Neural cell (in vitro differentiated cells): ENCODE measurements at regions not wholly inside any gene's neighbourhood (a gene's known extent, or its start where the extent isn't known, plus 50 kb on each side); places are given as distances from the start of the nearest gene placed in this dataset.

Experiments
- H2AFZ ChIP-seq: fragments of 200-600, 300-800 bp; sonication (generic), shearing (Covaris generic); 2 replicates; pipeline ENCODE4 v1.6.0; 2014; ENCODE audit warnings: low read depth, mild to moderate bottlenecking, antibody characterized with exemption, low read length, moderate library complexity
- H3F3A ChIP-seq: fragments of 200-600 bp; shearing (Covaris generic); 2 replicates; pipeline ENCODE4 v1.6.1; 2016; ENCODE audit warnings: mild to moderate bottlenecking, moderate library complexity, mixed read lengths, antibody characterized with exemption, low read length; ENCODE audit not compliant: insufficient read depth, poor library complexity, severe bottlenecking
- H3K27ac ChIP-seq: fragments of 200-600, 300-800 bp; sonication (generic), shearing (Covaris generic); 2 replicates; pipeline ENCODE4 v1.5.1; 2014; ENCODE audit warnings: mild to moderate bottlenecking, low read length, moderate library complexity
- H3K27me3 ChIP-seq: fragments of 300-800, 200-600 bp; sonication (generic), shearing (Covaris generic); 2 replicates; pipeline ENCODE4 v1.6.0; 2014; ENCODE audit warnings: mild to moderate bottlenecking, low read depth, low read length, moderate library complexity; ENCODE audit not compliant: insufficient read depth
- H3K36me3 ChIP-seq: fragments of 300-800, 200-600 bp; sonication (generic), shearing (Covaris generic); 2 replicates; pipeline ENCODE4 v1.5.1; 2014; ENCODE audit warnings: mild to moderate bottlenecking, antibody characterized with exemption, low read length, moderate library complexity; ENCODE audit not compliant: insufficient read depth
- H3K4me2 ChIP-seq: fragments of 300-800, 200-600 bp; sonication (generic), shearing (Covaris generic); 2 replicates; pipeline ENCODE4 v1.6.0; 2014; ENCODE audit warnings: mild to moderate bottlenecking, low read length
- H3K4me3 ChIP-seq: fragments of 300-800, 200-600 bp; sonication (generic), shearing (Covaris generic); 2 replicates; pipeline ENCODE4 v1.5.1; 2014; ENCODE audit warnings: mild to moderate bottlenecking, low read length, moderate library complexity
- H3K79me2 ChIP-seq: fragments of 200-600 bp; shearing (Covaris generic); replicated peaks from 2 replicates; pipeline ENCODE4 v1.6.0; 2014; ENCODE audit warnings: mild to moderate bottlenecking, low read length, moderate library complexity; ENCODE audit not compliant: insufficient read depth
- H3K9ac ChIP-seq: fragments of 300-800, 200-600 bp; sonication (generic), shearing (Covaris generic); 2 replicates; pipeline ENCODE4 v1.6.1; 2016; ENCODE audit warnings: mild to moderate bottlenecking, low read length, mixed read lengths
- H3K9me2 ChIP-seq: fragments of 200-600 bp; shearing (Covaris generic); 2 replicates; pipeline ENCODE4 v1.6.1; 2016; ENCODE audit warnings: mild to moderate bottlenecking, low read length, mixed read lengths; ENCODE audit not compliant: insufficient read depth
- H3K9me3 ChIP-seq: fragments of 200-600, 300-800 bp; sonication (generic), shearing (Covaris generic); 2 replicates; pipeline ENCODE4 v1.6.1; 2016; ENCODE audit warnings: mild to moderate bottlenecking, mixed run types, low read length, moderate library complexity, mixed read lengths
- H4K20me1 ChIP-seq: fragments of 200-600 bp; shearing (Covaris generic); 2 replicates; pipeline ENCODE4 v1.6.1; 2016; ENCODE audit warnings: mild to moderate bottlenecking, mixed run types; ENCODE audit not compliant: insufficient read depth
- EP300 ChIP-seq: fragments of 450-650 bp; conservative IDR thresholded peaks from 2 replicates; pipeline ENCODE4 v1.6.1; 2014; ENCODE audit warnings: antibody characterized with exemption, mild to moderate bottlenecking, moderate library complexity; ENCODE audit not compliant: poor library complexity, severe bottlenecking
- EZH2 ChIP-seq: fragments of 200-600, 300-800 bp; shearing (Covaris generic), sonication (generic); IDR thresholded peaks from 2 replicates; pipeline ENCODE4 v1.6.1; 2014; ENCODE audit warnings: antibody characterized with exemption, low read length, borderline replicate concordance, mild to moderate bottlenecking; ENCODE audit not compliant: insufficient read depth, poor library complexity, severe bottlenecking
- MXI1 ChIP-seq: fragments of 450-650 bp; conservative IDR thresholded peaks from 2 replicates; pipeline ENCODE4 v1.6.1; 2014; ENCODE audit warnings: antibody characterized with exemption, mild to moderate bottlenecking; ENCODE audit not compliant: poor library complexity, severe bottlenecking
- POLR2AphosphoS5 ChIP-seq: IDR thresholded peaks from 2 replicates; pipeline ENCODE4 v1.6.1; 2012
- RAD21 ChIP-seq: fragments of 450-650 bp; conservative IDR thresholded peaks from 2 replicates; pipeline ENCODE4 v1.6.1; 2014; ENCODE audit warnings: antibody characterized with exemption, mild to moderate bottlenecking, moderate library complexity
- SMC3 ChIP-seq: fragments of 450-650 bp; conservative IDR thresholded peaks from 2 replicates; pipeline ENCODE4 v1.6.1; 2014; ENCODE audit warnings: antibody characterized with exemption, mild to moderate bottlenecking, moderate library complexity; ENCODE audit not compliant: poor library complexity
- TAF1 ChIP-seq: IDR thresholded peaks from 2 replicates; pipeline ENCODE4 v1.6.1; 2012; ENCODE audit warnings: low read depth
- TF ChIP-seq, protein P1 (sequence below): fragments of 450-650 bp; IDR thresholded peaks from 2 replicates; pipeline ENCODE4 v1.5.1; 2014; ENCODE audit warnings: antibody characterized with exemption, mild to moderate bottlenecking, moderate library complexity; ENCODE audit not compliant: poor library complexity, severe bottlenecking
- TF ChIP-seq, protein P2 (sequence below): IDR thresholded peaks from 2 replicates; pipeline ENCODE4 v1.6.1; 2012; ENCODE audit warnings: borderline replicate concordance

DNA sequence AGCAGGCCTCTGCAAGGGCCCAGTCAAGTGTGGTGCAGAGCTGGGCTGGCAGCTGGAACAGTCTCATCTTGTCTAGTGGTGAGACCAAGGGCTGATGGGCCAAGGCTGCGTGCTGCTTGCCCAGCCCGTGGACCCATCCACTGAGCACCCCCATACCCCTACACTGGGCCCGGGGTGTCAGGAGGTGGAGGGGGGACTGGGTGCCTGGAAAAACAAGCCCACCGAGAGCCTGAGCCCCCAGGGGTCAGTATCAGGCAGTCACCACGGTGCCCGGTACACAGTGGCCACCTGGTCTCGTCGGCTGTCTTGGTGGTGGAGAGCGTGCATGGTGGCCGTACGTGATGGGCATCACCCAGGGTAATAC lies 238.3 kb downstream of the SEC14L1 start:
- Histone ChIP-seq H2AFZ (no peak overlapping the region), H3K4me3 (no peak overlapping the region), H3K4me2 (no peak overlapping the region), H3K27ac (no peak overlapping the region), H3F3A (no peaks in the 10 kb centered on the region), H3K79me2 (peaks cover 23% of the 10 kb centered on the region), H3K9ac (no peak overlapping the region), H3K36me3 (no peaks in the 10 kb centered on the region), H3K9me2 (no peaks in the 10 kb centered on the region), H4K20me1 (no peaks in the 10 kb centered on the region), H3K9me3 (no peaks in the 10 kb centered on the region), H3K27me3 (peaks cover 1% of the 10 kb centered on the region)
- TF ChIP-seq EZH2 (no peak), EP300 (no peak), SMC3 (no peak), TAF1 (no peak), POLR2AphosphoS5 (no peak), MXI1 (no peak), RAD21 (no peak)
- TF ChIP-seq, protein P1, sequence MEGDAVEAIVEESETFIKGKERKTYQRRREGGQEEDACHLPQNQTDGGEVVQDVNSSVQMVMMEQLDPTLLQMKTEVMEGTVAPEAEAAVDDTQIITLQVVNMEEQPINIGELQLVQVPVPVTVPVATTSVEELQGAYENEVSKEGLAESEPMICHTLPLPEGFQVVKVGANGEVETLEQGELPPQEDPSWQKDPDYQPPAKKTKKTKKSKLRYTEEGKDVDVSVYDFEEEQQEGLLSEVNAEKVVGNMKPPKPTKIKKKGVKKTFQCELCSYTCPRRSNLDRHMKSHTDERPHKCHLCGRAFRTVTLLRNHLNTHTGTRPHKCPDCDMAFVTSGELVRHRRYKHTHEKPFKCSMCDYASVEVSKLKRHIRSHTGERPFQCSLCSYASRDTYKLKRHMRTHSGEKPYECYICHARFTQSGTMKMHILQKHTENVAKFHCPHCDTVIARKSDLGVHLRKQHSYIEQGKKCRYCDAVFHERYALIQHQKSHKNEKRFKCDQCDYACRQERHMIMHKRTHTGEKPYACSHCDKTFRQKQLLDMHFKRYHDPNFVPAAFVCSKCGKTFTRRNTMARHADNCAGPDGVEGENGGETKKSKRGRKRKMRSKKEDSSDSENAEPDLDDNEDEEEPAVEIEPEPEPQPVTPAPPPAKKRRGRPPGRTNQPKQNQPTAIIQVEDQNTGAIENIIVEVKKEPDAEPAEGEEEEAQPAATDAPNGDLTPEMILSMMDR: no peak
- TF ChIP-seq, protein P2, sequence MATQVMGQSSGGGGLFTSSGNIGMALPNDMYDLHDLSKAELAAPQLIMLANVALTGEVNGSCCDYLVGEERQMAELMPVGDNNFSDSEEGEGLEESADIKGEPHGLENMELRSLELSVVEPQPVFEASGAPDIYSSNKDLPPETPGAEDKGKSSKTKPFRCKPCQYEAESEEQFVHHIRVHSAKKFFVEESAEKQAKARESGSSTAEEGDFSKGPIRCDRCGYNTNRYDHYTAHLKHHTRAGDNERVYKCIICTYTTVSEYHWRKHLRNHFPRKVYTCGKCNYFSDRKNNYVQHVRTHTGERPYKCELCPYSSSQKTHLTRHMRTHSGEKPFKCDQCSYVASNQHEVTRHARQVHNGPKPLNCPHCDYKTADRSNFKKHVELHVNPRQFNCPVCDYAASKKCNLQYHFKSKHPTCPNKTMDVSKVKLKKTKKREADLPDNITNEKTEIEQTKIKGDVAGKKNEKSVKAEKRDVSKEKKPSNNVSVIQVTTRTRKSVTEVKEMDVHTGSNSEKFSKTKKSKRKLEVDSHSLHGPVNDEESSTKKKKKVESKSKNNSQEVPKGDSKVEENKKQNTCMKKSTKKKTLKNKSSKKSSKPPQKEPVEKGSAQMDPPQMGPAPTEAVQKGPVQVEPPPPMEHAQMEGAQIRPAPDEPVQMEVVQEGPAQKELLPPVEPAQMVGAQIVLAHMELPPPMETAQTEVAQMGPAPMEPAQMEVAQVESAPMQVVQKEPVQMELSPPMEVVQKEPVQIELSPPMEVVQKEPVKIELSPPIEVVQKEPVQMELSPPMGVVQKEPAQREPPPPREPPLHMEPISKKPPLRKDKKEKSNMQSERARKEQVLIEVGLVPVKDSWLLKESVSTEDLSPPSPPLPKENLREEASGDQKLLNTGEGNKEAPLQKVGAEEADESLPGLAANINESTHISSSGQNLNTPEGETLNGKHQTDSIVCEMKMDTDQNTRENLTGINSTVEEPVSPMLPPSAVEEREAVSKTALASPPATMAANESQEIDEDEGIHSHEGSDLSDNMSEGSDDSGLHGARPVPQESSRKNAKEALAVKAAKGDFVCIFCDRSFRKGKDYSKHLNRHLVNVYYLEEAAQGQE: no peak

DNA sequence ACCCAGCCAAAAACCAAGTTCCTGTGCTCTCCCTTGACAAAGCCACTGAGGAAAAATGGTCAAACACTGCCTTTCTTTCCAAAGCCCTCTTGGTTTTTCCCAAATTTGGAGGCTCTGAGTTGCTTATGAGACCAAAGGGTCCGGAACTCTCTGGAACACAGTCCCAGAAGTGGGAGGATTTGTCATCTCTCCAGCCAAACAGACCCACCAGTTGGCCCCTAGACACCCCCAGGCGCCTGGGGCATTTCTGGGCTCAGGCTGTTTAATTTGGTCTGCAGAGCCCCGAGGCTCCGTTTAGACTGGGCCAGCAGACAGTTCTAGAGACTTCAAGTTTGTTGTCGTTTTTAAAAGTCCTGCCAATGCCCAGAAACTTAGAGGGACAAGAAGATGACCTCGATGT lies 239.1 kb downstream of the SEC14L1 start:
- no peak overlapping the region for H3K27ac ChIP-seq
- H3K9ac ChIP-seq: no peak overlapping the region
- no peaks in the 10 kb centered on the region for H3K9me3 ChIP-seq
- H3K36me3 ChIP-seq: no peaks in the 10 kb centered on the region
- H3K9me2 ChIP-seq: no peaks in the 10 kb centered on the region
- no peak overlapping the region for H3K4me2 ChIP-seq
- H3K27me3 ChIP-seq: no peaks in the 10 kb centered on the region
- H3F3A ChIP-seq: no peaks in the 10 kb centered on the region
- H3K4me3 ChIP-seq: no peak overlapping the region
- H2AFZ ChIP-seq: no peak overlapping the region
- H4K20me1 ChIP-seq: no peaks in the 10 kb centered on the region
- TF ChIP-seq EP300 (no peak), POLR2AphosphoS5 (no peak), RAD21 (no peak), MXI1 (no peak), EZH2 (no peak), TAF1 (no peak), SMC3 (no peak)
- TF ChIP-seq, protein P1: no peak
- TF ChIP-seq, protein P2: no peak
- H3K79me2 ChIP-seq: peaks cover 18% of the 10 kb centered on the region
